Fibroblast of pulmonary artery (primary cell): ENCODE measurements at regions not wholly inside any gene's neighbourhood (a gene's known extent, or its start where the extent isn't known, plus 50 kb on each side); places are given as distances from the start of the nearest gene placed in this dataset.

Experiments
- DNase-seq: peaks from one replicate; pipeline ENCODE4 v3.0.0-alpha.2; 2010; ENCODE audit warnings: low read depth
- H3K4me3 ChIP-seq: replicated peaks from 2 replicates; pipeline ENCODE4 v1.5.1; 2011; ENCODE audit warnings: low read depth, mild to moderate bottlenecking, control low read depth, low read length, moderate library complexity
- CTCF ChIP-seq: IDR thresholded peaks from 2 replicates; pipeline ENCODE4 v1.5.1; 2011; ENCODE audit warnings: mild to moderate bottlenecking, control low read depth, low read length, inconsistent platforms; ENCODE audit errors: missing control alignments

GRCh38 chr4:57412259-57413054 is 302.3 kb upstream of the IGFBP7 start:
- DNase-seq = no peak
- no peak for TF ChIP-seq CTCF
- no peak overlapping the region for H3K4me3 ChIP-seq

GRCh38 chr4:57410331-57411052 is 300.3 kb upstream of the IGFBP7 start:
- H3K4me3 ChIP-seq = no peak overlapping the region
- no peak for DNase-seq
- TF ChIP-seq CTCF = no peak

- no peak overlapping the region for H3K4me3 ChIP-seq
- DNase-seq = peak; percentile 3
- no peak for TF ChIP-seq CTCF
Observed at GRCh38 chr4:57405359-57405758, 295.2 kb upstream of the IGFBP7 start.

- no peak for TF ChIP-seq CTCF
- no peak for DNase-seq
- H3K4me3 ChIP-seq = no peak overlapping the region
Observed at GRCh38 chr4:57404483-57404882, 294.3 kb upstream of the IGFBP7 start.

- no peak overlapping the region for H3K4me3 ChIP-seq
- TF ChIP-seq CTCF = no peak
- no peak for DNase-seq
Observed at GRCh38 chr4:57403591-57403990, 293.4 kb upstream of the IGFBP7 start.

GRCh38 chr4:57401586-57401985 is 291.4 kb upstream of the IGFBP7 start:
- TF ChIP-seq CTCF = no peak
- no peak overlapping the region for H3K4me3 ChIP-seq
- DNase-seq = no peak
